ENCODE measurements at regions not wholly inside any gene's neighbourhood (a gene's known extent, or its start where the extent isn't known, plus 50 kb on each side); places are given as distances from the start of the nearest gene placed in this dataset.

DNA sequence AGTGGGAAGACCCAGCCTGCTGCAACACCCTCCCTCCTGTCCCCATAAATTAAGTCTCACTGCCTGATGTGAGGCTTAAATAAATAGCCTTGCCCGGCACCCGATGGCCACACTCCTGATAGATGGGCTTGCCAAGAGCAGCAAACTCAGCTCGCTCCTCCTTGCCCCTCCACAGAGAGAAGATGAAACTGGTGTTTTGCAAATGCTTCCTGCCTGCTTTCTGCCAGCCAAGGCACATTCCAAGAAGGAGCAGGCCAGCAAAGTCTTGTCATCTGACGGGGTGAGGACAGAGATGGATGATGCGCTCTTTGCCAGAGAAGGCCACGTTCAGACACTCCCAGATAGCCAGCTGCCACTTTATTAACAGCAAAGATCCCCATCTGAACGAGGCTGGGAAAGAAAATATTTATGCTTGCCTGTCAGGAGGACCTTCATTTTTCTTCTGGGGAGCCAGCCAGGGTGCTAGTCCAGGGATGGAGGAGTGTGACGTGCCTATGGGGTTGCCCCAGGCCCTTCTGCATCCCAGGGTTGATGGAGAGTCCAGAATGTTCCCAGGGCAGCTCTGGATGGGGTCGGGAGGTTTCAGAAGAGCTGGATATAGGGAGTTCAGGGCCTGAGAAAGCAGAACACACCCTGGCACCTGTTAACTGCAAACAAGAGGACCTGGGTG is 265.4 kb downstream of the FOXD2 start:
- TF ChIP-seq, protein P1, sequence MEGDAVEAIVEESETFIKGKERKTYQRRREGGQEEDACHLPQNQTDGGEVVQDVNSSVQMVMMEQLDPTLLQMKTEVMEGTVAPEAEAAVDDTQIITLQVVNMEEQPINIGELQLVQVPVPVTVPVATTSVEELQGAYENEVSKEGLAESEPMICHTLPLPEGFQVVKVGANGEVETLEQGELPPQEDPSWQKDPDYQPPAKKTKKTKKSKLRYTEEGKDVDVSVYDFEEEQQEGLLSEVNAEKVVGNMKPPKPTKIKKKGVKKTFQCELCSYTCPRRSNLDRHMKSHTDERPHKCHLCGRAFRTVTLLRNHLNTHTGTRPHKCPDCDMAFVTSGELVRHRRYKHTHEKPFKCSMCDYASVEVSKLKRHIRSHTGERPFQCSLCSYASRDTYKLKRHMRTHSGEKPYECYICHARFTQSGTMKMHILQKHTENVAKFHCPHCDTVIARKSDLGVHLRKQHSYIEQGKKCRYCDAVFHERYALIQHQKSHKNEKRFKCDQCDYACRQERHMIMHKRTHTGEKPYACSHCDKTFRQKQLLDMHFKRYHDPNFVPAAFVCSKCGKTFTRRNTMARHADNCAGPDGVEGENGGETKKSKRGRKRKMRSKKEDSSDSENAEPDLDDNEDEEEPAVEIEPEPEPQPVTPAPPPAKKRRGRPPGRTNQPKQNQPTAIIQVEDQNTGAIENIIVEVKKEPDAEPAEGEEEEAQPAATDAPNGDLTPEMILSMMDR (conservative IDR thresholded peaks at IDR 0.05; ENCODE audit: low read length), result no peak
- no peak for TF ChIP-seq EZH2phosphoT487 (IDR thresholded peaks at IDR 0.05; ENCODE audit: borderline replicate concordance)
- Histone ChIP-seq H3K9me2 (replicated peaks; ENCODE audit: low read depth, low read length) (no peaks in the 10 kb centered on the region), H3K79me2 (ENCODE audit: insufficient read depth, low read length) (no peaks in the 10 kb centered on the region), H3K27me3 (ENCODE audit: insufficient read depth, low read length, poor library complexity, severe bottlenecking) (no peaks in the 10 kb centered on the region), H3K4me1 (ENCODE audit: insufficient read depth, low read length, poor library complexity, severe bottlenecking) (no peaks in the 10 kb centered on the region), H3F3A (ENCODE audit: low read depth) (no peaks in the 10 kb centered on the region), H3K4me2 (ENCODE audit: low read depth, low read length, poor library complexity, severe bottlenecking) (no peak overlapping the region), H3K9me3 (ENCODE audit: insufficient read depth, low read depth, low read length) (no peaks in the 10 kb centered on the region), H3K4me3 (ENCODE audit: low read length, poor library complexity, severe bottlenecking) (no peak overlapping the region), H3K36me3 (ENCODE audit: insufficient read depth, low read length) (no peaks in the 10 kb centered on the region), H4K20me1 (ENCODE audit: insufficient read depth, low read length, poor library complexity, severe bottlenecking) (no peaks in the 10 kb centered on the region), H2AFZ (ENCODE audit: low read length) (no peak overlapping the region), H3K9ac (ENCODE audit: low read depth, low read length, poor library complexity, severe bottlenecking) (no peak overlapping the region)

DNA sequence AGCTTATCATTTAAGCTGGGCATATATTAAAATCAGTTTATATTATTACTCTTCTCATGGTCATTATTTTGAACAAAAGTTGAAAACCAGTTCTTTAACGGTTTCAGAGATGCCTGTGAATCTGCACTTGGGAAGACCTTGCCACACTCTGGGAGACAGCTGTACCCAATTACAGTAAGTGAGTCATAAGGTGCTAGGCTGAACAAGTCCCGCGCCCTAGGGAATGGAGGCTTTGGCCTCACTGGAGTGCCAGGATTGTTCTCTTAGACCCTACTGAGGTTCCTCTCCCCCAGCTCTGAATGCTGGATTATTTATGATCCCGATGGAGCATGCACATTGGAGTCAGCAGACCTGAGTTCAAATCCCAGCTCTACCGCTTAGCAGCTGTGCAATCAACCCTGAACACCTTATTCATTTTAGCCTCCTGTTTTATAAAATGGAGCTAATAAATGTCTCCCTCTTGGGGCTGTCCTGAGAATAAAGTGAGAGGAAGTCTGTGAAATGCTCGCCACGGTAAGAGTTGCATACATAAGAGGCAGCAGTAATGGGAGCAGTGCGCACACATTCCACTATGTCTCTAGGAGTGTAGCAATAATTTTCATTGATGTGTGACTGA is 266.2 kb downstream of the FOXD2 start:
- Histone ChIP-seq H3K9me2 (replicated peaks; ENCODE audit: low read depth, low read length) (no peaks in the 10 kb centered on the region), H2AFZ (ENCODE audit: low read length) (no peak overlapping the region), H3K79me2 (ENCODE audit: insufficient read depth, low read length) (no peaks in the 10 kb centered on the region), H3K9me3 (ENCODE audit: insufficient read depth, low read depth, low read length) (no peaks in the 10 kb centered on the region), H3K4me1 (ENCODE audit: insufficient read depth, low read length, poor library complexity, severe bottlenecking) (no peaks in the 10 kb centered on the region), H3K4me2 (ENCODE audit: low read depth, low read length, poor library complexity, severe bottlenecking) (no peak overlapping the region), H3K4me3 (ENCODE audit: low read length, poor library complexity, severe bottlenecking) (no peak overlapping the region), H3K36me3 (ENCODE audit: insufficient read depth, low read length) (no peaks in the 10 kb centered on the region), H3F3A (ENCODE audit: low read depth) (no peaks in the 10 kb centered on the region), H3K27me3 (ENCODE audit: insufficient read depth, low read length, poor library complexity, severe bottlenecking) (no peaks in the 10 kb centered on the region), H4K20me1 (ENCODE audit: insufficient read depth, low read length, poor library complexity, severe bottlenecking) (no peaks in the 10 kb centered on the region), H3K9ac (ENCODE audit: low read depth, low read length, poor library complexity, severe bottlenecking) (no peak overlapping the region)
- no peak for TF ChIP-seq EZH2phosphoT487 (IDR thresholded peaks at IDR 0.05; ENCODE audit: borderline replicate concordance)
- TF ChIP-seq, protein P1 (conservative IDR thresholded peaks at IDR 0.05; ENCODE audit: low read length), result peak; percentile 47

DNA sequence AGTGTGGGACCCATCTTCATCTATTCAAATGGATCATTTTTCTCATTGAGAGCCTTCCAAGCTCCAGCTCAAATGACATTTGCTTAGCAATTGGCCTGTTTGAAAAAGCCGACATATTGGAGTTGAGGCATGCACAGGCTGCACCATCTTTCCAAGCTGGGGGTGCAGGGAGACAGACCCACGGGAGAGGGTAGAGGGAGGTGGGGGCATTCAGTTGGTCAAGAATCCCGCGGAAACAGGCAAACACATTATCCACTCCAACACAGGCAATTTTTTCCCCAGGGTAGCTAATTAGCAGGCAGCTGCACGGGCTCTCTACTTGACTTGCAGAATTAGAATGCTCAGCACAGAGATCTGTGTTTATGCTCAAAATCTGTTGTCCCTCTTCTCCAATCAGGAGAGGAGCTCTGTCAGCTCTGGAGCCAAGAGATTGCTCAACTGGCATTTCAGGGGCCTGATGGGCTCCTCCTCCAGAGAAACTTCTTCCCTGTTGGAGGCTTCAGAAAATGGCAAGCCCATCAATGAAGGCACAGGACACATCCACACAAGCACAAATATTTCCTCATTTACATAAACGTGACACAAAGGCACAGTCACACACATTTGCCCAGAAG is 267.8 kb downstream of the FOXD2 start:
- Histone ChIP-seq H3F3A (ENCODE audit: low read depth) (no peaks in the 10 kb centered on the region), H3K4me3 (ENCODE audit: low read length, poor library complexity, severe bottlenecking) (no peak overlapping the region), H3K27me3 (ENCODE audit: insufficient read depth, low read length, poor library complexity, severe bottlenecking) (no peaks in the 10 kb centered on the region), H3K9me2 (replicated peaks; ENCODE audit: low read depth, low read length) (no peaks in the 10 kb centered on the region), H4K20me1 (ENCODE audit: insufficient read depth, low read length, poor library complexity, severe bottlenecking) (no peaks in the 10 kb centered on the region), H2AFZ (ENCODE audit: low read length) (no peak overlapping the region), H3K4me2 (ENCODE audit: low read depth, low read length, poor library complexity, severe bottlenecking) (no peak overlapping the region), H3K79me2 (ENCODE audit: insufficient read depth, low read length) (no peaks in the 10 kb centered on the region), H3K9me3 (ENCODE audit: insufficient read depth, low read depth, low read length) (no peaks in the 10 kb centered on the region), H3K4me1 (ENCODE audit: insufficient read depth, low read length, poor library complexity, severe bottlenecking) (no peaks in the 10 kb centered on the region), H3K9ac (ENCODE audit: low read depth, low read length, poor library complexity, severe bottlenecking) (no peak overlapping the region), H3K36me3 (ENCODE audit: insufficient read depth, low read length) (no peaks in the 10 kb centered on the region)
- TF ChIP-seq, protein P1 (conservative IDR thresholded peaks at IDR 0.05; ENCODE audit: low read length), result no peak
- TF ChIP-seq EZH2phosphoT487 (IDR thresholded peaks at IDR 0.05; ENCODE audit: borderline replicate concordance), result no peak

All from Loucy (cell line).